SKM-1 treated with dmso at 0.1 percent for 144 hours (cell line): ENCODE measurements at regions not wholly inside any gene's neighbourhood (a gene's known extent, or its start where the extent isn't known, plus 50 kb on each side); places are given as distances from the start of the nearest gene placed in this dataset.

Source experiments
- DNase-seq: peaks from one replicate; lab custom pipeline; 2025; ENCODE audit not compliant: unreplicated experiment; lab: John Stamatoyannopoulos, UW

- no peak for DNase-seq
Observed at GRCh38 chr3:162764808-162765071, 1268.1 kb downstream of the OTOL1 start.

GRCh38 chr3:162765524-162765923 is 1268.9 kb downstream of the OTOL1 start:
- DNase-seq = no peak

- DNase-seq = no peak
Observed at GRCh38 chr3:162769564-162769963, 1273.0 kb downstream of the OTOL1 start.

GRCh38 chr3:162770551-162770950 is 1273.9 kb downstream of the OTOL1 start:
- DNase-seq = no peak

- DNase-seq = no peak
Observed at GRCh38 chr3:162774613-162775100, 1278.0 kb downstream of the OTOL1 start.

- no peak for DNase-seq
Observed at GRCh38 chr3:162776148-162776547, 1279.5 kb downstream of the OTOL1 start.

GRCh38 chr3:162777118-162777517 is 1280.5 kb downstream of the OTOL1 start:
- DNase-seq = no peak

- DNase-seq = no peak
Observed at GRCh38 chr3:162780313-162780712, 1283.7 kb downstream of the OTOL1 start.

- DNase-seq = no peak
Observed at GRCh38 chr3:162799910-162800309, 1303.3 kb downstream of the OTOL1 start.

- DNase-seq = no peak
Observed at GRCh38 chr3:162802228-162802965, 1305.8 kb downstream of the OTOL1 start.

GRCh38 chr3:162810776-162811175 is 1314.2 kb downstream of the OTOL1 start:
- DNase-seq = no peak

- DNase-seq = no peak
Observed at GRCh38 chr3:162842549-162843216, 1346.1 kb downstream of the OTOL1 start.

GRCh38 chr3:162845918-162846317 is 1349.3 kb downstream of the OTOL1 start:
- no peak for DNase-seq

GRCh38 chr3:162847511-162847910 is 1350.9 kb downstream of the OTOL1 start:
- no peak for DNase-seq

- DNase-seq = no peak
Observed at GRCh38 chr3:162863579-162863978, 1367.0 kb downstream of the OTOL1 start.

GRCh38 chr3:162865466-162865865 is 1368.9 kb downstream of the OTOL1 start:
- DNase-seq = no peak

- no peak for DNase-seq
Observed at GRCh38 chr3:162879021-162879562, 1382.5 kb downstream of the OTOL1 start.

- DNase-seq = no peak
Observed at GRCh38 chr3:162884373-162884772, 1387.8 kb downstream of the OTOL1 start.

- no peak for DNase-seq
Observed at GRCh38 chr3:162892921-162893793, 1396.5 kb downstream of the OTOL1 start.

GRCh38 chr3:162897291-162897690 is 1400.7 kb downstream of the OTOL1 start:
- no peak for DNase-seq

- DNase-seq = no peak
Observed at GRCh38 chr3:162932503-162932902, 1435.9 kb downstream of the OTOL1 start.
